Colonic mucosa (tissue), 4 donors: ENCODE measurements at regions not wholly inside any gene's neighbourhood (a gene's known extent, or its start where the extent isn't known, plus 50 kb on each side); places are given as distances from the start of the nearest gene placed in this dataset.
"Not testable (repeated sequence)": the region's sequence is repeated elsewhere in the genome, so short reads cannot be mapped to it uniquely, and the experiment has no call there.

Experiments used
- DNase-seq: peaks from one replicate; pipeline ENCODE4 v3.0.0-alpha.2; 2020
- H3K27ac ChIP-seq: fragments of 200-600 bp; one replicate; pipeline ENCODE4 v1.8.0; 2021
- H3K27me3 ChIP-seq: fragments of 200-600 bp; one replicate; pipeline ENCODE4 v1.8.0; 2021
- H3K36me3 ChIP-seq: fragments of 200-600 bp; one replicate; pipeline ENCODE4 v1.8.0; 2021
- H3K4me1 ChIP-seq: fragments of 200-600 bp; one replicate; pipeline ENCODE4 v1.8.0; 2021; ENCODE audit warnings: mild to moderate bottlenecking
- H3K4me3 ChIP-seq: fragments of 200-600 bp; one replicate; pipeline ENCODE4 v1.8.0; 2021
- H3K9ac ChIP-seq, 2 donors: one replicate each; pipeline ENCODE4 v1.7.0; 2013; ENCODE audit warnings: control low read depth in 2 of 2, low read depth in 2 of 2, low read length in 2 of 2
- H3K9me3 ChIP-seq: fragments of 200-600 bp; one replicate; pipeline ENCODE4 v1.8.0; 2021
- intact Hi-C: fragments of 100-400 bp; cut with DNase I; formaldehyde crosslinking; loops from one replicate; pipeline ENCODE4 v1.14.1; 2022
- TF ChIP-seq, protein P1 (sequence below): fragments of 200-600 bp; IDR thresholded peaks from one replicate; pipeline ENCODE4 v1.8.0; 2022; ENCODE audit warnings: antibody characterized with exemption, mild to moderate bottlenecking
- donor health status: healthy.
- donor health status: DM: no; HTN: no; CAD: no.
- donor health status: DM: no; HTN: no; CAD: no.

DNA sequence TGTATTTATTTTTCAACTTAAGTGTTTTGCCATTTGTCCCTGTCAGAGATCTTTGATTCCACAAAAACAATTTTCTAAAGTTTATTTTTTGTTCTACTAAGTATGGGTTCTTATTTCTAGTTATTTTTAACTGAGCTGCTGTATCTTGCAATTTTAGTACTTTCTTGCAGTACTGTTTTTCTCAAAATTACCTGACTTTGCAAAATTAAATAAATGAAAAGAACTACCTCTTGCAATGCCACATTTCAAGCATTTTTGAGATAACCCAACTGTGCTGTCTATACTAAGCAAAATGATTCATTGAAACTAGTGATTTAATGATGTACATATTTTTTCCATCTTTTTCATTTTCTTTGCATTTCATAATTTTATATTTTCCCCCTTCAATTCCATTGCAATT lies 71.5 kb upstream of the ADGRL2 start:
- Histone ChIP-seq H3K27ac (no peak overlapping the region), H3K9me3 (no peaks in the 10 kb centered on the region), H3K4me3 (no peak overlapping the region), H3K4me1 (no peaks in the 10 kb centered on the region), H3K36me3 (no peaks in the 10 kb centered on the region), H3K9ac (no peak overlapping the region), H3K27me3 (no peaks in the 10 kb centered on the region)
- TF ChIP-seq, protein P1, sequence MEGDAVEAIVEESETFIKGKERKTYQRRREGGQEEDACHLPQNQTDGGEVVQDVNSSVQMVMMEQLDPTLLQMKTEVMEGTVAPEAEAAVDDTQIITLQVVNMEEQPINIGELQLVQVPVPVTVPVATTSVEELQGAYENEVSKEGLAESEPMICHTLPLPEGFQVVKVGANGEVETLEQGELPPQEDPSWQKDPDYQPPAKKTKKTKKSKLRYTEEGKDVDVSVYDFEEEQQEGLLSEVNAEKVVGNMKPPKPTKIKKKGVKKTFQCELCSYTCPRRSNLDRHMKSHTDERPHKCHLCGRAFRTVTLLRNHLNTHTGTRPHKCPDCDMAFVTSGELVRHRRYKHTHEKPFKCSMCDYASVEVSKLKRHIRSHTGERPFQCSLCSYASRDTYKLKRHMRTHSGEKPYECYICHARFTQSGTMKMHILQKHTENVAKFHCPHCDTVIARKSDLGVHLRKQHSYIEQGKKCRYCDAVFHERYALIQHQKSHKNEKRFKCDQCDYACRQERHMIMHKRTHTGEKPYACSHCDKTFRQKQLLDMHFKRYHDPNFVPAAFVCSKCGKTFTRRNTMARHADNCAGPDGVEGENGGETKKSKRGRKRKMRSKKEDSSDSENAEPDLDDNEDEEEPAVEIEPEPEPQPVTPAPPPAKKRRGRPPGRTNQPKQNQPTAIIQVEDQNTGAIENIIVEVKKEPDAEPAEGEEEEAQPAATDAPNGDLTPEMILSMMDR, result no peak
- no peak for DNase-seq
- intact Hi-C loops, result no loop called here

DNA sequence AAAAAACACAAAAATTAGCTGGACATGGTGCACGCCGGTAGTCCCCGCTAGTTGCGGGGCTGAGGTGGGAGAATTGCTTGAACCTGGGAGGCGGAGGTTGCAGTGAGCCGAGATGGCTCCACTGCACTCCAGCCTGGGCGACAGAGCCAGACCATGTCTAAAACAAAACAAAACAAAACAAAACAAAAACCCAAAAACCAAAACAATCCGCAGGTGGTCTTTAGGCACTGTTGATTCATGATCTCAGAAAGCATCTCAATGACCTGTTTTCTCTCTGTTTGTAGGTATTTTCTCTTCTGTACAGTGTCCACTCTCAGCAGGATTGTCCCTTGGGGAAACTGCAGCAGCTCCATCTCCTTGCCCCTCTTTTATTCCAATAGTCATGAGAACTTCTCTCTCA lies 74.9 kb upstream of the ADGRL2 start:
- intact Hi-C loops, result no loop called here

DNA sequence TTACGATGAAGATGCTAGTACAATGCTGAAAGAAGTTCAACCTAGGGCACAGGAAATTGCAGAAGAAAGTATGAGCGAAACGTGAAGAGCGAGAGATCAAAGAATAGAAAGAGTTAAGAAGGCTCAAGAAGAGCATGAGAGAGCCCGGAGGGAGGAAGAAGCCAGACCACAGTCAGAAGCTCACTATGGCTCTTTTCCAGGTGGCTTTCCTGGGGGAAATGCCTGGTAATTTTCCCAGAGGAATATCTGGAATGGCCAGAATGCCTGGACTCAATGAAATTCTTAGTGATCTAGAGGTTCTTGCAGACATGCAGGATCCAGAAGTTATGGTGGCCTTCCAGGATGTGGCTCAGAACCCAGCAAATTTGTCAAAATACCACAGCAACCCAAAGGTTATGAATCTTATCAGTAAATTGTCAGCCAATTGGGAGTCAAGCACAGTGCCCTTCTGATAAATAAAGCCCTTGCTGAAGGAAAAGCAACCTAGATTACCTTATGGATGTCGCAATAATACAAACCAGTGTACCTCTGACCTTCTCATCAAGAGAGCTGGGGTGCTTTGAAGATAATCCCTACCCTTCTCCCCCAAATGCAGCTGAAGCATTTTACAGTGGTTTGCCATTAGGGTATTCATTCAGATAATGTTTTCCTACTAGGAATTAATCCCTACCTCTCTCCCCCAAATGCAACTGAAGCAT lies 78.0 kb upstream of the ADGRL2 start:
- DNase-seq, H3K4me1 ChIP-seq, intact Hi-C loops: not testable (repeated sequence)

More for the DNA sequence above, 74.9 kb upstream of the ADGRL2 start:
- Histone ChIP-seq H3K27me3 (no peaks in the 10 kb centered on the region), H3K9me3 (no peaks in the 10 kb centered on the region), H3K36me3 (no peaks in the 10 kb centered on the region), H3K4me1 (no peaks in the 10 kb centered on the region), H3K27ac (no peak overlapping the region), H3K9ac (no peak overlapping the region), H3K4me3 (no peak overlapping the region)
- no peak for DNase-seq
- TF ChIP-seq, protein P1, result no peak

DNA sequence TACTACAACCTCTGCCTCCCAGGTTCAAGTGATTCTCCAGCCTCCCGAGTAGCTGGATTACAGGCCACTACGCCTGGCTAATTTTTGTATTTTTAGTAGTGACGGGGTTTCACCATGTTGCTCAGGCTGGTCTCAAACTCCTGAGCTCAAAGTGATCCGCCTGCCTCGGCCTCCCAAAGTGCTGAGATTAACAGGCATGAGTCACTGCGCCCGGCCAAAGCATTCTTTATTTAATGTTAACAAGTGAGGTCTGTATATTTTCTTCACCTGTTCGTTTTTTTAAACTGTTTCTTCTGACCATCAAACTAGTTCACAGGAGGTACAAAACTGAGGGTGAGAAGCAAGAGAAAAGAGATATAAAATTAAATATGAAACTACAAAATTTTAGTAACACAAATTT lies 80.5 kb upstream of the ADGRL2 start:
- H3K9me3 ChIP-seq, H3K27ac ChIP-seq, H3K36me3 ChIP-seq, H3K9ac ChIP-seq, intact Hi-C loops, H3K4me3 ChIP-seq, H3K27me3 ChIP-seq, DNase-seq, H3K4me1 ChIP-seq: not testable (repeated sequence)

More for the DNA sequence above, 78.0 kb upstream of the ADGRL2 start:
- H3K27me3 ChIP-seq, H3K36me3 ChIP-seq, H3K4me3 ChIP-seq, H3K9ac ChIP-seq, H3K27ac ChIP-seq, H3K9me3 ChIP-seq: not testable (repeated sequence)

DNA sequence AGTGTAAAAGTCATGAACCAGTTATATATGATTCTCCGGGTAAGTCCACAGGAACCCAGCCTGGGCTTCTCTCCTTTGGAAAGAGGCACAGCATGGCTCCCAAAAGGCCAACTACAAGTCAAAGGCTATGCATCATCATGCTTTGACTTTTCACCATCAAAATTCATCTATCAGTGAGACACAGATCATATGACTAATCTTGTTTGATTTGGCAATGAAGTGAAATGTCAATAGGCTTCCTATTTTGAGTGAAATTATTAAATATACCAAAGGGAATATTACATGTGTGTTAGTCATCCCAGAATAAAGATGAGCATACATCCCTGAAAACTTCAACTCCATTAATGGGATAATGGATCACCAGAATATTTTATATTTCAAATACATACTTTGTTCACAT lies 83.5 kb upstream of the ADGRL2 start:
- Histone ChIP-seq H3K9me3 (no peaks in the 10 kb centered on the region), H3K9ac (no peak overlapping the region), H3K4me3 (no peak overlapping the region), H3K27me3 (no peaks in the 10 kb centered on the region), H3K36me3 (no peaks in the 10 kb centered on the region), H3K27ac (no peak overlapping the region), H3K4me1 (no peaks in the 10 kb centered on the region)
- intact Hi-C loops, result no loop called here
- no peak for DNase-seq
- TF ChIP-seq, protein P1, result no peak

DNA sequence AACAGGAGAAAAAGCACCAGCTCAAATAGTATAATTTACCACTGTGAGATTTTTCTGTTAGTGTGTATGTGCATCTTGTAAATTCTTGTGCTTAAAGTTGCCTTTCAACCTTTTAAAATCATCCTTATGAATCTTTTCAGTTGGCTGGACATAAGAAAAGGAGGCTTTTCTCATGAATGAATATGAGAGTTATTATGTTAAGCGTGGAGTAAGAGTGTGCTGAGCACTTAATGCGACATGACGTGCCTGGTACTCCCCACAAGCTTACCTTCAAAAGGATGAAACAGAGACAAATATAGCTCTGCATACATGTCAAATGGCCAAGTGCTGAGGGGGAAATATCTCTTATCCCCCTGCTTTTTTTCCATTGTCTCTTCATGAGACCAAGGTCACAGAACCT lies 85.3 kb upstream of the ADGRL2 start:
- Histone ChIP-seq H3K9me3 (no peaks in the 10 kb centered on the region), H3K4me1 (no peaks in the 10 kb centered on the region), H3K36me3 (no peaks in the 10 kb centered on the region), H3K27me3 (no peaks in the 10 kb centered on the region), H3K4me3 (no peak overlapping the region), H3K27ac (no peak overlapping the region), H3K9ac (no peak overlapping the region)
- no peak for DNase-seq
- intact Hi-C loops, result no loop called here
- TF ChIP-seq, protein P1, result no peak
